GM23338 (cell line): ENCODE measurements at regions not wholly inside any gene's neighbourhood (a gene's known extent, or its start where the extent isn't known, plus 50 kb on each side); places are given as distances from the start of the nearest gene placed in this dataset.

Source experiments
- ATAC-seq: fragments of 200-7000 bp; cut with Tn5 transposase; 3 replicates; pipeline ENCODE4 v1.9.1; 2020
- DNase-seq: peaks from one replicate; pipeline ENCODE4 v3.0.0-alpha.2; 2015; ENCODE audit warnings: low spot score
- H2AFZ ChIP-seq: fragments of 200-600 bp; sonication (generic); 2 replicates; pipeline ENCODE4 v1.8.0; 2016; ENCODE audit warnings: antibody characterized with exemption, mild to moderate bottlenecking, moderate library complexity
- H3F3A ChIP-seq: fragments of 200-600 bp; sonication (generic); replicated peaks from 2 replicates; pipeline ENCODE4 v1.8.0; 2017; ENCODE audit warnings: antibody characterized with exemption, mixed run types, low read depth
- H3K27ac ChIP-seq: fragments of 200-600 bp; sonication (generic); 2 replicates; pipeline ENCODE4 v1.6.1; 2016; ENCODE audit warnings: low read depth
- H3K27me3 ChIP-seq: fragments of 200-600 bp; sonication (generic); 2 replicates; pipeline ENCODE4 v1.8.0; 2016; ENCODE audit warnings: mild to moderate bottlenecking, mixed run types, moderate library complexity; ENCODE audit not compliant: insufficient read depth
- H3K36me3 ChIP-seq: fragments of 200-600 bp; sonication (generic); 2 replicates; pipeline ENCODE4 v1.8.0; 2016; ENCODE audit warnings: mild to moderate bottlenecking; ENCODE audit not compliant: insufficient read depth
- H3K4me1 ChIP-seq: fragments of 200-600 bp; sonication (generic); 2 replicates; pipeline ENCODE4 v1.8.0; 2016; ENCODE audit warnings: mild to moderate bottlenecking, moderate library complexity; ENCODE audit not compliant: insufficient read depth
- H3K4me2 ChIP-seq: fragments of 200-600 bp; sonication (generic); 2 replicates; pipeline ENCODE4 v1.7.1; 2017; ENCODE audit warnings: mixed run types
- H3K4me3 ChIP-seq: fragments of 200-600 bp; sonication (generic); 2 replicates; pipeline ENCODE4 v1.6.1; 2016; ENCODE audit warnings: mixed run types
- H3K79me2 ChIP-seq: fragments of 200-600 bp; sonication (generic); replicated peaks from 2 replicates; pipeline ENCODE4 v1.8.0; 2017; ENCODE audit warnings: mild to moderate bottlenecking; ENCODE audit not compliant: insufficient read depth
- H3K9me2 ChIP-seq: fragments of 200-600 bp; sonication (generic); 2 replicates; pipeline ENCODE4 v1.8.0; 2017; ENCODE audit not compliant: insufficient read depth
- H4K20me1 ChIP-seq: fragments of 200-600 bp; sonication (generic); replicated peaks from 2 replicates; pipeline ENCODE4 v1.8.0; 2017; ENCODE audit warnings: mild to moderate bottlenecking; ENCODE audit not compliant: insufficient read depth
- H3K27ac Mint-ChIP-seq: 2 replicates; pipeline ENCODE4 v1.8.0; 2020; ENCODE audit warnings: inconsistent platforms, mild to moderate bottlenecking, moderate library complexity, mixed read lengths
- H3K27me3 Mint-ChIP-seq: 3 replicates; pipeline ENCODE4 v1.8.0; 2022; ENCODE audit warnings: low read depth, mild to moderate bottlenecking, moderate library complexity, mixed read lengths, inconsistent platforms; ENCODE audit not compliant: insufficient read depth, poor library complexity
- H3K36me3 Mint-ChIP-seq: 3 replicates; pipeline ENCODE4 v1.8.0; 2021; ENCODE audit warnings: low read depth, mild to moderate bottlenecking, inconsistent platforms, moderate library complexity, mixed read lengths
- H3K4me1 Mint-ChIP-seq: 3 replicates; pipeline ENCODE4 v1.8.0; 2020; ENCODE audit warnings: mild to moderate bottlenecking, inconsistent platforms, mixed read lengths
- H3K4me3 Mint-ChIP-seq: 3 replicates; pipeline ENCODE4 v1.8.0; 2021; ENCODE audit warnings: moderate library complexity, mild to moderate bottlenecking, inconsistent platforms, mixed read lengths
- H3K9me3 Mint-ChIP-seq: 3 replicates; pipeline ENCODE4 v1.8.0; 2020; ENCODE audit warnings: moderate library complexity, mild to moderate bottlenecking, inconsistent platforms, mixed read lengths
- CREB1 ChIP-seq: fragments of 250-450 bp; sonication (Bioruptor Pico); IDR thresholded peaks from 2 replicates; pipeline ENCODE4 v1.5.0; 2020; ENCODE audit warnings: low read depth, mild to moderate bottlenecking, moderate library complexity
- EZH2 ChIP-seq: fragments of 200-600 bp; sonication (generic); IDR thresholded peaks from one replicate; pipeline ENCODE4 v1.8.0; 2017; ENCODE audit warnings: antibody characterized with exemption, mild to moderate bottlenecking, low read depth; ENCODE audit not compliant: unreplicated experiment
- EZH2phosphoT487 ChIP-seq: fragments of 200-600 bp; sonication (generic); IDR thresholded peaks from one replicate; pipeline ENCODE4 v1.8.1; 2018; ENCODE audit warnings: antibody characterized with exemption; ENCODE audit not compliant: unreplicated experiment
- JUNB ChIP-seq: IDR thresholded peaks from one replicate; pipeline ENCODE4 v1.6.1; 2016; ENCODE audit warnings: antibody characterized with exemption; ENCODE audit not compliant: unreplicated experiment
- NANOG ChIP-seq: IDR thresholded peaks from 2 replicates; pipeline ENCODE4 v1.6.1; 2016; ENCODE audit warnings: antibody characterized with exemption, borderline replicate concordance
- STAT1 ChIP-seq: IDR thresholded peaks from one replicate; pipeline ENCODE4 v1.6.1; 2016; ENCODE audit warnings: antibody characterized with exemption; ENCODE audit not compliant: unreplicated experiment
- ZNF114 ChIP-seq: fragments of 250-450 bp; sonication (Bioruptor Pico); IDR thresholded peaks from 2 replicates; pipeline ENCODE4 v1.5.0; 2020; ENCODE audit warnings: mild to moderate bottlenecking, moderate library complexity
- ZNF331 ChIP-seq: fragments of 250-450 bp; sonication (Bioruptor Pico); IDR thresholded peaks from 2 replicates; pipeline ENCODE4 v1.5.0; 2020; ENCODE audit warnings: low read depth, mild to moderate bottlenecking, moderate library complexity
- ZNF462 ChIP-seq: fragments of 250-450 bp; sonication (Bioruptor Pico); IDR thresholded peaks from 2 replicates; pipeline ENCODE4 v1.5.0; 2020; ENCODE audit warnings: mild to moderate bottlenecking, moderate library complexity
- TF ChIP-seq, protein P1 (sequence below): IDR thresholded peaks from one replicate; pipeline ENCODE4 v1.6.1; 2018; ENCODE audit warnings: antibody characterized with exemption; ENCODE audit not compliant: unreplicated experiment

GRCh38 chr10:131615150-131615549, 285.7 kb upstream of the PPP2R2D start:
- H3K4me1 Mint-ChIP-seq = no peaks in the 10 kb centered on the region
- no peak for TF ChIP-seq EZH2phosphoT487
- TF ChIP-seq ZNF114 (CRISPR knock-in tag) = no peak
- TF ChIP-seq EZH2 = no peak
- TF ChIP-seq NANOG = no peak
- no peak for TF ChIP-seq STAT1
- no peak for TF ChIP-seq JUNB
- no peak for TF ChIP-seq ZNF331 (CRISPR knock-in tag)
- TF ChIP-seq, protein P1, sequence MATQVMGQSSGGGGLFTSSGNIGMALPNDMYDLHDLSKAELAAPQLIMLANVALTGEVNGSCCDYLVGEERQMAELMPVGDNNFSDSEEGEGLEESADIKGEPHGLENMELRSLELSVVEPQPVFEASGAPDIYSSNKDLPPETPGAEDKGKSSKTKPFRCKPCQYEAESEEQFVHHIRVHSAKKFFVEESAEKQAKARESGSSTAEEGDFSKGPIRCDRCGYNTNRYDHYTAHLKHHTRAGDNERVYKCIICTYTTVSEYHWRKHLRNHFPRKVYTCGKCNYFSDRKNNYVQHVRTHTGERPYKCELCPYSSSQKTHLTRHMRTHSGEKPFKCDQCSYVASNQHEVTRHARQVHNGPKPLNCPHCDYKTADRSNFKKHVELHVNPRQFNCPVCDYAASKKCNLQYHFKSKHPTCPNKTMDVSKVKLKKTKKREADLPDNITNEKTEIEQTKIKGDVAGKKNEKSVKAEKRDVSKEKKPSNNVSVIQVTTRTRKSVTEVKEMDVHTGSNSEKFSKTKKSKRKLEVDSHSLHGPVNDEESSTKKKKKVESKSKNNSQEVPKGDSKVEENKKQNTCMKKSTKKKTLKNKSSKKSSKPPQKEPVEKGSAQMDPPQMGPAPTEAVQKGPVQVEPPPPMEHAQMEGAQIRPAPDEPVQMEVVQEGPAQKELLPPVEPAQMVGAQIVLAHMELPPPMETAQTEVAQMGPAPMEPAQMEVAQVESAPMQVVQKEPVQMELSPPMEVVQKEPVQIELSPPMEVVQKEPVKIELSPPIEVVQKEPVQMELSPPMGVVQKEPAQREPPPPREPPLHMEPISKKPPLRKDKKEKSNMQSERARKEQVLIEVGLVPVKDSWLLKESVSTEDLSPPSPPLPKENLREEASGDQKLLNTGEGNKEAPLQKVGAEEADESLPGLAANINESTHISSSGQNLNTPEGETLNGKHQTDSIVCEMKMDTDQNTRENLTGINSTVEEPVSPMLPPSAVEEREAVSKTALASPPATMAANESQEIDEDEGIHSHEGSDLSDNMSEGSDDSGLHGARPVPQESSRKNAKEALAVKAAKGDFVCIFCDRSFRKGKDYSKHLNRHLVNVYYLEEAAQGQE = no peak
- TF ChIP-seq ZNF462 = no peak
- TF ChIP-seq CREB1 (CRISPR knock-in tag) = no peak
- H3K4me3 Mint-ChIP-seq = no peak overlapping the region
- H3K4me3 ChIP-seq = no peak overlapping the region
- H4K20me1 ChIP-seq = no peaks in the 10 kb centered on the region
- no peak overlapping the region for H3K4me2 ChIP-seq
- no peaks in the 10 kb centered on the region for H3K27me3 ChIP-seq
- peaks cover 10% of the 10 kb centered on the region for H3K36me3 Mint-ChIP-seq
- no peak overlapping the region for H3K27ac Mint-ChIP-seq
- H3K79me2 ChIP-seq = no peaks in the 10 kb centered on the region
- no peaks in the 10 kb centered on the region for H3K4me1 ChIP-seq
- H3K27ac ChIP-seq = no peak overlapping the region
- H3K27me3 Mint-ChIP-seq = peaks cover 8% of the 10 kb centered on the region
- H3K9me2 ChIP-seq = no peaks in the 10 kb centered on the region
- DNase-seq (no peak), ATAC-seq (no peak)
- H3K36me3 ChIP-seq = no peaks in the 10 kb centered on the region
- no peaks in the 10 kb centered on the region for H3F3A ChIP-seq
- H2AFZ ChIP-seq = no peak overlapping the region
- peaks cover 71% of the 10 kb centered on the region for H3K9me3 Mint-ChIP-seq
